Muscle of leg (tissue), 3 donors: ENCODE measurements at regions not wholly inside any gene's neighbourhood (a gene's known extent, or its start where the extent isn't known, plus 50 kb on each side); places are given as distances from the start of the nearest gene placed in this dataset.

Source experiments
- DNase-seq: peaks from one replicate; pipeline ENCODE4 v3.0.0; 2013
- H3K27ac ChIP-seq: one replicate; pipeline ENCODE4 v1.5.1; 2013; ENCODE audit warnings: mild to moderate bottlenecking, low read length, control low read depth
- H3K27me3 ChIP-seq: one replicate; pipeline ENCODE4 v1.6.1; 2013; ENCODE audit warnings: low read length; ENCODE audit not compliant: control insufficient read depth, insufficient read depth
- H3K36me3 ChIP-seq: one replicate; pipeline ENCODE4 v1.6.1; 2013; ENCODE audit warnings: low read length; ENCODE audit not compliant: control insufficient read depth, insufficient read depth
- H3K4me1 ChIP-seq: one replicate; pipeline ENCODE4 v1.6.1; 2013; ENCODE audit warnings: low read length; ENCODE audit not compliant: control insufficient read depth, insufficient read depth
- H3K4me3 ChIP-seq: one replicate; pipeline ENCODE4 v1.5.1; 2013; ENCODE audit warnings: low read length, control low read depth
- H3K9me3 ChIP-seq: replicated peaks from 2 replicates; pipeline ENCODE4 v1.6.1; 2013; ENCODE audit warnings: low read depth, low read length; ENCODE audit not compliant: control insufficient read depth
- WGBS: methylation state at CpG from one replicate; pipeline ENCODE4 v1.1.5; 2013; ENCODE audit warnings: missing lambda C conversion rate; ENCODE audit not compliant: insufficient coverage; 5-methylcytosine and 5-hydroxymethylcytosine counted together

- WGBS: 50% methylated on average over 1 of the region's 2 CpGs
- no peaks in the 10 kb centered on the region for H3K27me3 ChIP-seq
- DNase-seq: no peak
- no peak overlapping the region for H3K27ac ChIP-seq
- H3K36me3 ChIP-seq: no peaks in the 10 kb centered on the region
- H3K9me3 ChIP-seq: no peaks in the 10 kb centered on the region
- no peak overlapping the region for H3K4me3 ChIP-seq
- peaks cover 24% of the 10 kb centered on the region for H3K4me1 ChIP-seq
These were observed 125.9 kb upstream of the SPON1 start for GRCh38 chr11:13836666-13837065.

- Histone ChIP-seq H3K27ac (no peak overlapping the region), H3K27me3 (no peaks in the 10 kb centered on the region), H3K4me3 (no peak overlapping the region), H3K36me3 (no peaks in the 10 kb centered on the region), H3K9me3 (no peaks in the 10 kb centered on the region), H3K4me1 (peaks cover 19% of the 10 kb centered on the region)
- DNase-seq: no peak
- 40% methylated on average over 1 of the region's 2 CpGs for WGBS
These were observed 125.2 kb upstream of the SPON1 start for GRCh38 chr11:13837286-13837685.

GRCh38 chr11:13841393-13841792, 121.1 kb upstream of the SPON1 start:
- no peaks in the 10 kb centered on the region for H3K36me3 ChIP-seq
- no peak for DNase-seq
- no peaks in the 10 kb centered on the region for H3K9me3 ChIP-seq
- no peak overlapping the region for H3K27ac ChIP-seq
- H3K4me3 ChIP-seq: no peak overlapping the region
- no peaks in the 10 kb centered on the region for H3K27me3 ChIP-seq
- WGBS: no CpG with 5 or more reads among the region's 3 CpGs
- no peaks in the 10 kb centered on the region for H3K4me1 ChIP-seq

GRCh38 chr11:13848031-13848430, 114.5 kb upstream of the SPON1 start:
- no peak overlapping the region for H3K4me3 ChIP-seq
- H3K27ac ChIP-seq: no peak overlapping the region
- H3K9me3 ChIP-seq: no peaks in the 10 kb centered on the region
- H3K36me3 ChIP-seq: no peaks in the 10 kb centered on the region
- DNase-seq: no peak
- no peaks in the 10 kb centered on the region for H3K27me3 ChIP-seq
- H3K4me1 ChIP-seq: peaks cover 18% of the 10 kb centered on the region

GRCh38 chr11:13850231-13851005, 112.1 kb upstream of the SPON1 start:
- H3K36me3 ChIP-seq: no peaks in the 10 kb centered on the region
- H3K9me3 ChIP-seq: no peaks in the 10 kb centered on the region
- H3K4me3 ChIP-seq: no peak overlapping the region
- WGBS: 44% methylated on average over 4 of the region's 5 CpGs
- no peak overlapping the region for H3K27ac ChIP-seq
- H3K27me3 ChIP-seq: no peaks in the 10 kb centered on the region
- peaks cover 20% of the 10 kb centered on the region for H3K4me1 ChIP-seq
- peak; percentile 49 for DNase-seq

- no CpG with 5 or more reads among the region's 4 CpGs for WGBS
These were observed 110.8 kb upstream of the SPON1 start for GRCh38 chr11:13851691-13852090.

GRCh38 chr11:13852481-13852880, 110.0 kb upstream of the SPON1 start:
- Histone ChIP-seq H3K4me1 (peaks cover 20% of the 10 kb centered on the region), H3K4me3 (no peak overlapping the region), H3K9me3 (no peaks in the 10 kb centered on the region), H3K36me3 (no peaks in the 10 kb centered on the region), H3K27ac (no peak overlapping the region), H3K27me3 (no peaks in the 10 kb centered on the region)
- no CpG with 5 or more reads among the region's 5 CpGs for WGBS
- DNase-seq: no peak

More at GRCh38 chr11:13851691-13852090, 110.8 kb upstream of the SPON1 start:
- H3K27ac ChIP-seq: no peak overlapping the region
- no peaks in the 10 kb centered on the region for H3K36me3 ChIP-seq
- no peaks in the 10 kb centered on the region for H3K9me3 ChIP-seq
- DNase-seq: no peak
- H3K4me3 ChIP-seq: no peak overlapping the region
- no peaks in the 10 kb centered on the region for H3K27me3 ChIP-seq
- H3K4me1 ChIP-seq: peaks cover 20% of the 10 kb centered on the region

- Histone ChIP-seq H3K27me3 (peaks cover 4% of the 10 kb centered on the region), H3K4me1 (peaks cover 2% of the 10 kb centered on the region), H3K36me3 (no peaks in the 10 kb centered on the region), H3K9me3 (no peaks in the 10 kb centered on the region), H3K4me3 (no peak overlapping the region), H3K27ac (no peak overlapping the region)
- no CpG with 5 or more reads among the region's 3 CpGs for WGBS
- DNase-seq: no peak
These were observed 104.7 kb upstream of the SPON1 start for GRCh38 chr11:13857828-13858227.

GRCh38 chr11:13859892-13860291, 102.6 kb upstream of the SPON1 start:
- no peak overlapping the region for H3K4me3 ChIP-seq
- DNase-seq: no peak
- no peaks in the 10 kb centered on the region for H3K4me1 ChIP-seq
- H3K36me3 ChIP-seq: no peaks in the 10 kb centered on the region
- H3K27me3 ChIP-seq: peaks cover 4% of the 10 kb centered on the region
- H3K9me3 ChIP-seq: no peaks in the 10 kb centered on the region
- H3K27ac ChIP-seq: no peak overlapping the region
- 76% methylated on average over 2 of the region's 9 CpGs for WGBS

GRCh38 chr11:13861411-13861810, 101.1 kb upstream of the SPON1 start:
- Histone ChIP-seq H3K27ac (no peak overlapping the region), H3K4me3 (no peak overlapping the region), H3K9me3 (no peaks in the 10 kb centered on the region), H3K36me3 (no peaks in the 10 kb centered on the region), H3K27me3 (peaks cover 4% of the 10 kb centered on the region), H3K4me1 (no peaks in the 10 kb centered on the region)
- no peak for DNase-seq
- 76% methylated on average over 1 of the region's 3 CpGs for WGBS
